Ishikawa (cell line): ENCODE measurements at regions not wholly inside any gene's neighbourhood (a gene's known extent, or its start where the extent isn't known, plus 50 kb on each side); places are given as distances from the start of the nearest gene placed in this dataset.

ENCODE experiments used
- CEBPB ChIP-seq: IDR thresholded peaks from 2 replicates; pipeline ENCODE4 v1.6.1; 2012
- EP300 ChIP-seq: IDR thresholded peaks from 2 replicates; pipeline ENCODE4 v1.6.1; 2012; ENCODE audit warnings: borderline replicate concordance
- FOXM1 ChIP-seq: IDR thresholded peaks from 2 replicates; pipeline ENCODE4 v1.6.1; 2012; ENCODE audit warnings: low read depth, borderline replicate concordance
- MAX ChIP-seq: IDR thresholded peaks from 2 replicates; pipeline ENCODE4 v1.6.1; 2012
- TAF1 ChIP-seq: IDR thresholded peaks from 2 replicates; pipeline ENCODE4 v1.6.1; 2012; ENCODE audit warnings: low read depth, mild to moderate bottlenecking
- TCF12 ChIP-seq: IDR thresholded peaks from 2 replicates; pipeline ENCODE4 v1.6.1; 2012; ENCODE audit warnings: low read depth
- YY1 ChIP-seq: IDR thresholded peaks from 2 replicates; pipeline ENCODE4 v1.6.1; 2012; ENCODE audit warnings: low read depth
- ZBTB7A ChIP-seq: IDR thresholded peaks from 2 replicates; pipeline ENCODE4 v1.6.1; 2012; ENCODE audit warnings: low read depth

- TF ChIP-seq CEBPB, result peak; percentile 62; the same call in 1 of the 2 replicates
- no peak for TF ChIP-seq YY1
- no peak for TF ChIP-seq TAF1
- no peak for TF ChIP-seq EP300
- no peak for TF ChIP-seq TCF12
- TF ChIP-seq FOXM1, result no peak
- TF ChIP-seq MAX, result no peak
- TF ChIP-seq ZBTB7A, result no peak
Measured at GRCh38 chr9:30796764-30797163, 1587.7 kb upstream of the ACO1 start.
